ENCODE measurements at regions not wholly inside any gene's neighbourhood (a gene's known extent, or its start where the extent isn't known, plus 50 kb on each side); places are given as distances from the start of the nearest gene placed in this dataset.

- Histone ChIP-seq H3K4me3 (no peak overlapping the region), H3K4me1 (peaks cover 0 to 56% of the 10 kb centered on the region in 2 donors), H3K27me3 (no peaks in the 10 kb centered on the region), H3K9me3 (no peaks in the 10 kb centered on the region), H3K27ac (peak overlapping the region; percentile 80 to 94), H3K36me3 (no peaks in the 10 kb centered on the region)
- no peak for TF ChIP-seq CTCF (IDR thresholded peaks at IDR 0.05)
- DNase-seq (ENCODE audit: low spot score) = no peak
Measured at GRCh38 chr3:177356952-177357351, 159.7 kb upstream of the TBL1XR1 start.

GRCh38 chr3:177357352-177358090, 160.2 kb upstream of the TBL1XR1 start:
- peak overlapping the region; percentile 17 to 24 for H3K4me3 ChIP-seq
- H3K9me3 ChIP-seq = no peaks in the 10 kb centered on the region
- no peaks in the 10 kb centered on the region for H3K27me3 ChIP-seq
- no peak for TF ChIP-seq CTCF (IDR thresholded peaks at IDR 0.05)
- H3K36me3 ChIP-seq = no peaks in the 10 kb centered on the region
- peaks cover 0 to 62% of the 10 kb centered on the region in 2 donors for H3K4me1 ChIP-seq
- H3K27ac ChIP-seq = peak overlapping the region; percentile 80 to 94
- peak; percentile 77 for DNase-seq (ENCODE audit: low spot score)

GRCh38 chr3:177358091-177358976, 161.1 kb upstream of the TBL1XR1 start:
- peaks cover 0 to 66% of the 10 kb centered on the region in 2 donors for H3K4me1 ChIP-seq
- H3K27ac ChIP-seq = peak overlapping the region; percentile 80 to 94
- DNase-seq (ENCODE audit: low spot score) = peak; percentile 88
- no peaks in the 10 kb centered on the region for H3K9me3 ChIP-seq
- no peaks in the 10 kb centered on the region for H3K27me3 ChIP-seq
- no peaks in the 10 kb centered on the region for H3K36me3 ChIP-seq
- peak overlapping the region; percentile 17 to 48 for H3K4me3 ChIP-seq
- no peak for TF ChIP-seq CTCF (IDR thresholded peaks at IDR 0.05)

GRCh38 chr3:177358977-177359592, 161.8 kb upstream of the TBL1XR1 start:
- no peaks in the 10 kb centered on the region for H3K36me3 ChIP-seq
- no peak for DNase-seq (ENCODE audit: low spot score)
- H3K27me3 ChIP-seq = no peaks in the 10 kb centered on the region
- H3K27ac ChIP-seq = peak overlapping the region; percentile 80 to 94
- H3K4me3 ChIP-seq = peak overlapping the region; percentile 16 to 48
- no peak for TF ChIP-seq CTCF (IDR thresholded peaks at IDR 0.05)
- peaks cover 0 to 66% of the 10 kb centered on the region in 2 donors for H3K4me1 ChIP-seq
- no peaks in the 10 kb centered on the region for H3K9me3 ChIP-seq

GRCh38 chr3:177359593-177360357, 162.5 kb upstream of the TBL1XR1 start:
- Histone ChIP-seq H3K9me3 (no peaks in the 10 kb centered on the region), H3K36me3 (no peaks in the 10 kb centered on the region), H3K4me3 (peak overlapping the region; percentile 16 to 48), H3K27ac (peak overlapping the region; percentile 80 to 94), H3K27me3 (no peaks in the 10 kb centered on the region), H3K4me1 (peaks cover 0 to 66% of the 10 kb centered on the region in 2 donors)
- peak; percentile 96 for DNase-seq (ENCODE audit: low spot score)
- no peak for TF ChIP-seq CTCF (IDR thresholded peaks at IDR 0.05)
